ENCODE measurements at regions not wholly inside any gene's neighbourhood (a gene's known extent, or its start where the extent isn't known, plus 50 kb on each side); places are given as distances from the start of the nearest gene placed in this dataset.

DNA sequence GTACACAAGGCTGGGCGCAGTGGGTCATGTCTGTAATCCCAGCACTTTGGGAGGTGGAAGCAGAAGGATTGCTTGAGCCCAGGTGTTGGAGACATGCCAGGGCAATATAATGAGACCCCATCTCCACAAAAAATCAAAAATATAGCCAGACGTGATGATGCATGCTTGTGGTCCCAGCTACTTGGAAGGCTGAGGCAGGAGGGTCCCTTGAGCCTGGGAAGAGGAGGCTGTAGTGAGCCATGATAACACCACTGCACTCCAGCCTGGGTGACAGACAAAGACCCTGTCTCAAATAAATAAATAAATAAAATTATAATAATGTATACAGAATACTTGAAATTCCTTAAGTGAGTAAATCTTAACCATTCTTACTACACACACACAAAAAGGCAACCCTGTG, 127.7 kb downstream of the SPRY2 start:
- Histone ChIP-seq H3K4me1 (no peaks in the 10 kb centered on the region), H3K4me3 (no peak overlapping the region), H3K27me3 (no peaks in the 10 kb centered on the region), H3K27ac (no peak overlapping the region), H3K36me3 (no peaks in the 10 kb centered on the region), H3K9me3 (no peaks in the 10 kb centered on the region)
- in situ Hi-C loops (cut with MboI; ENCODE audit: low pct_ligation_motif_present in 1 of 4, low pct_unique_long_range_greater_than_20kb in 1 of 4, low sequenced_read_pairs in 3 of 4) = no loop called here
- DNase-seq = no peak
- intact Hi-C loops (cut with DNase I; ENCODE audit: low total_unique reads) = no loop called here
- WGBS, 2 donors (ENCODE audit: low coverage in 1 of 2) = 68 to 91% methylated on average over 2 of the region's 2 CpGs
- TF ChIP-seq CTCF (IDR thresholded peaks at IDR 0.05) (no peak), POLR2A (IDR thresholded peaks at IDR 0.05) (no peak), POLR2AphosphoS5 (IDR thresholded peaks at IDR 0.05) (no peak), EP300 (IDR thresholded peaks at IDR 0.05; ENCODE audit: low read depth) (no peak)

GRCh38 chr13:80211566-80211965, 129.4 kb downstream of the SPRY2 start:
- TF ChIP-seq EP300 (IDR thresholded peaks at IDR 0.05; ENCODE audit: low read depth) (no peak), CTCF (IDR thresholded peaks at IDR 0.05) (no peak), POLR2AphosphoS5 (IDR thresholded peaks at IDR 0.05) (no peak), POLR2A (IDR thresholded peaks at IDR 0.05) (no peak)
- Histone ChIP-seq H3K4me1 (no peaks in the 10 kb centered on the region), H3K27ac (no peak overlapping the region), H3K36me3 (no peaks in the 10 kb centered on the region), H3K27me3 (no peaks in the 10 kb centered on the region), H3K9me3 (no peaks in the 10 kb centered on the region), H3K4me3 (no peak overlapping the region)
- 83 to 85% methylated on average over 1 to 2 of the region's 2 CpGs for WGBS, 2 donors (ENCODE audit: low coverage in 1 of 2)
- intact Hi-C loops (cut with DNase I; ENCODE audit: low total_unique reads) = no loop called here
- in situ Hi-C loops (cut with MboI; ENCODE audit: low pct_ligation_motif_present in 1 of 4, low pct_unique_long_range_greater_than_20kb in 1 of 4, low sequenced_read_pairs in 3 of 4) = no loop called here
- DNase-seq = no peak

- Histone ChIP-seq H3K27ac (no peak overlapping the region), H3K9me3 (no peaks in the 10 kb centered on the region), H3K36me3 (no peaks in the 10 kb centered on the region), H3K27me3 (no peaks in the 10 kb centered on the region), H3K4me1 (no peaks in the 10 kb centered on the region), H3K4me3 (no peak overlapping the region)
- no peak for DNase-seq
- in situ Hi-C loops (cut with MboI; ENCODE audit: low pct_ligation_motif_present in 1 of 4, low pct_unique_long_range_greater_than_20kb in 1 of 4, low sequenced_read_pairs in 3 of 4) (no loop called here), intact Hi-C loops (cut with DNase I; ENCODE audit: low total_unique reads) (no loop called here)
- WGBS, 2 donors (ENCODE audit: low coverage in 1 of 2) = 79 to 81% methylated on average over 2 of the region's 2 CpGs
- TF ChIP-seq POLR2AphosphoS5 (IDR thresholded peaks at IDR 0.05) (no peak), POLR2A (IDR thresholded peaks at IDR 0.05) (no peak), EP300 (IDR thresholded peaks at IDR 0.05; ENCODE audit: low read depth) (no peak), CTCF (IDR thresholded peaks at IDR 0.05) (no peak)
Observed at GRCh38 chr13:80204642-80205041, 136.3 kb downstream of the SPRY2 start.

DNA sequence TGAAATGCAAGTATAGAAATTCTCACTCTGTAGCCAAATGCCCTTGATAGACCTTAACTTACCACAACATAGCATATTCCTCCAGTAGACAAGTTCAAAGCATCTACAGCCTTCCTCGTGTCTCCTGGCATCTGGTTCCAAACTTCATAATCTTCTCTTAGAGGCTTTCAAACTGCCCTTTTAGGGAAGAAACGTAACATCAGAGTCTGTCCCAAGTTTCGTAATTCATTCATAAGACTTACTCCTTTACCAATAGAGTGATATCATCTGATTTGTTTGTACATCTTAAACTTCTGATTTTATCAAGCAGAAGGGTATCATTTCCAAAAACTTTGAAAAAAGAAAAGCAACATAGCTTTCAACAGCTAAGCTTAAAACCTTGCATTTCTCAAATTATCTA, 137.4 kb downstream of the SPRY2 start:
- Histone ChIP-seq H3K4me3 (no peak overlapping the region), H3K4me1 (no peaks in the 10 kb centered on the region), H3K27ac (no peak overlapping the region), H3K9me3 (no peaks in the 10 kb centered on the region), H3K27me3 (no peaks in the 10 kb centered on the region), H3K36me3 (no peaks in the 10 kb centered on the region)
- 80 to 82% methylated on average over 3 of the region's 3 CpGs for WGBS, 2 donors (ENCODE audit: low coverage in 1 of 2)
- TF ChIP-seq CTCF (IDR thresholded peaks at IDR 0.05) = no peak
- TF ChIP-seq EP300 (IDR thresholded peaks at IDR 0.05; ENCODE audit: low read depth) = no peak
- TF ChIP-seq POLR2AphosphoS5 (IDR thresholded peaks at IDR 0.05) = no peak
- no peak for TF ChIP-seq POLR2A (IDR thresholded peaks at IDR 0.05)
- DNase-seq = no peak
- in situ Hi-C loops (cut with MboI; ENCODE audit: low pct_ligation_motif_present in 1 of 4, low pct_unique_long_range_greater_than_20kb in 1 of 4, low sequenced_read_pairs in 3 of 4) (no loop called here), intact Hi-C loops (cut with DNase I; ENCODE audit: low total_unique reads) (no loop called here)

All from transverse colon (tissue), 4 donors.